ENCODE measurements at regions not wholly inside any gene's neighbourhood (a gene's known extent, or its start where the extent isn't known, plus 50 kb on each side); places are given as distances from the start of the nearest gene placed in this dataset.
"Not testable (repeated sequence)": the region's sequence is repeated elsewhere in the genome, so short reads cannot be mapped to it uniquely, and the experiment has no call there.

- DNase-seq (ENCODE audit: low read depth): no peak
- TF ChIP-seq CTCF (IDR thresholded peaks at IDR 0.05; ENCODE audit: insufficient read depth, low read depth, low read length, missing control alignments): no peak
Observed at GRCh38 chr2:2728635-2729034, 397.6 kb upstream of the MYT1L start.

GRCh38 chr2:2727876-2728511, 396.9 kb upstream of the MYT1L start:
- no peak for TF ChIP-seq CTCF (IDR thresholded peaks at IDR 0.05; ENCODE audit: insufficient read depth, low read depth, low read length, missing control alignments)
- no peak overlapping the region for H3K4me3 ChIP-seq (ENCODE audit: low read depth, low read length)
- no peak for DNase-seq (ENCODE audit: low read depth)

More at GRCh38 chr2:2728635-2729034, 397.6 kb upstream of the MYT1L start:
- H3K4me3 ChIP-seq (ENCODE audit: low read depth, low read length): no peak overlapping the region

- no peak for DNase-seq (ENCODE audit: low read depth)
- TF ChIP-seq CTCF (IDR thresholded peaks at IDR 0.05; ENCODE audit: insufficient read depth, low read depth, low read length, missing control alignments): no peak
- H3K4me3 ChIP-seq (ENCODE audit: low read depth, low read length): no peak overlapping the region
Observed at GRCh38 chr2:2726163-2726562, 395.1 kb upstream of the MYT1L start.

GRCh38 chr2:2723064-2723463, 392.0 kb upstream of the MYT1L start:
- no peak for DNase-seq (ENCODE audit: low read depth)
- no peak overlapping the region for H3K4me3 ChIP-seq (ENCODE audit: low read depth, low read length)
- no peak for TF ChIP-seq CTCF (IDR thresholded peaks at IDR 0.05; ENCODE audit: insufficient read depth, low read depth, low read length, missing control alignments)

- no peak for DNase-seq (ENCODE audit: low read depth)
- H3K4me3 ChIP-seq (ENCODE audit: low read depth, low read length): no peak overlapping the region
- TF ChIP-seq CTCF (IDR thresholded peaks at IDR 0.05; ENCODE audit: insufficient read depth, low read depth, low read length, missing control alignments): no peak
Observed at GRCh38 chr2:2721296-2721835, 390.3 kb upstream of the MYT1L start.

GRCh38 chr2:2720806-2721205, 389.7 kb upstream of the MYT1L start:
- not testable (repeated sequence) for H3K4me3 ChIP-seq (ENCODE audit: low read depth, low read length); DNase-seq (ENCODE audit: low read depth)

- no peak for TF ChIP-seq CTCF (IDR thresholded peaks at IDR 0.05; ENCODE audit: insufficient read depth, low read depth, low read length, missing control alignments)
- H3K4me3 ChIP-seq (ENCODE audit: low read depth, low read length): no peak overlapping the region
- DNase-seq (ENCODE audit: low read depth): no peak
Observed at GRCh38 chr2:2720351-2720750, 389.3 kb upstream of the MYT1L start.
